ENCODE measurements at regions not wholly inside any gene's neighbourhood (a gene's known extent, or its start where the extent isn't known, plus 50 kb on each side); places are given as distances from the start of the nearest gene placed in this dataset.

DNA sequence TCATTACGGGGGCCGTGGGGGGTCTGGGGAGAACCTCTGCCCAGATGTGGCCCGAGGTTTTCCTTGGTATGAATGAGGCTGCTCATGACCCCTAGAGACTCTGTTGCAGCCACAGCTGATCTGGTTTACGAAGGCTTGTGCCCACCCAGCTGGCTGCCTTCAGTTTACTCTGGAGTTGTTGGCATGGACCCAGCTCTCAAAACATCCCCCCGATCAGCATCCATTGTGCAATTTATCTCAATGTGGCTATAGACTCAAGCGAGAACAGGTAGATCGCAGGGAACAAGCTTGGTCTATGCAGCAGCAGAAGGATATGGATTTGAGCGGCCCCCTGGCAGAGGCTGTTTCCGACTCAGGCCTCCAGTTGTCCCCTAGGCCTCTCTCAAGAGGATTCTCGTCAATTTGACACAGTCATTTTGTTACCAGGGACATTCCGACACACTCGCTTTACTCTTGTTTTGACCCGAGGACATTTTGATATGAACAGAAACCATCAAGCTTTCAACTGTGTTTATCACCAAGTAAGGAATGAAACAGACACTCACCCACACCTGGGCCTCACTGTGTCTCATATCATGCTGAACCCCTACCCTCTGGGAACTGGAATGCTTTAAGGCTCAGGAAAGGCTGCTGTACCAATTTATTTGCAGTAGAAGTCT is 161.5 kb downstream of the KATNAL1 start:
- Histone ChIP-seq H2AFZ (ENCODE audit: low read length) (no peak overlapping the region), H3K9ac (replicated peaks in 1 of 4; ENCODE audit: extremely low read depth in 1 of 4, low read depth in 3 of 4, low read length in 3 of 4) (no peak overlapping the region), H3K23ac (ENCODE audit: insufficient read length) (no peak overlapping the region), H2BK15ac (ENCODE audit: low read length) (no peak overlapping the region), H3K27me3 (replicated peaks in 1 of 4; ENCODE audit: control insufficient read depth in 3 of 4, extremely low read depth in 1 of 4, insufficient read depth in 3 of 4, low read length in 3 of 4) (no peaks in the 10 kb centered on the region), H2BK120ac (replicated peaks; ENCODE audit: low read depth, low read length) (no peak overlapping the region), H3K79me1 (ENCODE audit: low read depth, low read length) (no peaks in the 10 kb centered on the region), H4K20me1 (replicated peaks in 1 of 2; ENCODE audit: control insufficient read depth in 1 of 2, insufficient read depth in 2 of 2, low read length in 2 of 2) (no peaks in the 10 kb centered on the region), H3K4me1 (replicated peaks in 1 of 4; ENCODE audit: control insufficient read depth in 3 of 4, insufficient read depth in 4 of 4, low read length in 3 of 4) (no peaks in the 10 kb centered on the region), H2AK5ac (ENCODE audit: low read depth, low read length) (no peak overlapping the region), H3K56ac (replicated peaks; ENCODE audit: insufficient read length, low read depth, low read length) (no peak overlapping the region), H2BK12ac (ENCODE audit: low read depth, low read length) (no peak overlapping the region), H3K4me2 (ENCODE audit: insufficient read depth in 1 of 2, low read depth in 2 of 2, low read length in 2 of 2) (no peak overlapping the region), H4K91ac (replicated peaks; ENCODE audit: insufficient read length, low read length) (no peak overlapping the region), H3K9me3 (ENCODE audit: insufficient read depth in 2 of 2, low read depth in 1 of 2, low read length in 1 of 2) (no peaks in the 10 kb centered on the region), H4K8ac (ENCODE audit: extremely low read depth, insufficient read depth, low read length) (no peak overlapping the region), H3K27ac (ENCODE audit: low read depth, low read length) (no peak overlapping the region), H3K4ac (replicated peaks; ENCODE audit: insufficient read length, low read depth, low read length) (no peak overlapping the region), H3K18ac (ENCODE audit: extremely low read depth, low read length) (no peak overlapping the region), H3K36me3 (ENCODE audit: control insufficient read depth in 2 of 4, insufficient read depth in 4 of 4, low read length in 3 of 4) (no peaks in the 10 kb centered on the region), H4K5ac (ENCODE audit: insufficient read length, low read depth, low read length) (no peak overlapping the region), H3K4me3 (ENCODE audit: extremely low read depth in 1 of 4, insufficient read depth in 2 of 4, low read depth in 3 of 4, low read length in 4 of 4) (no peak overlapping the region), H2BK20ac (ENCODE audit: low read length) (no peak overlapping the region), H3K14ac (ENCODE audit: insufficient read length) (no peak overlapping the region), H3K79me2 (ENCODE audit: control insufficient read depth in 1 of 2, insufficient read depth in 2 of 2, low read length in 2 of 2) (no peaks in the 10 kb centered on the region), H2BK5ac (ENCODE audit: low read depth, low read length) (no peak overlapping the region), H3K23me2 (ENCODE audit: low read depth, low read length) (no peaks in the 10 kb centered on the region)
- CTCF ChIA-PET (ENCODE audit: partially characterized antibody): interaction anchor here (0.7 to 1.9 kb wide), 6 partner anchors 13 to 435 kb away, joined by 3 to 8 read pairs (median 3); no protein-coding TSS in a partner anchor
- FAIRE-seq: no peak
- POLR2A ChIA-PET (ENCODE audit: partially characterized antibody): no interaction called here
- TF ChIP-seq POLR2AphosphoS5 (IDR thresholded peaks at IDR 0.05; ENCODE audit: low read depth, low read length) (no peak), SP1 (IDR thresholded peaks at IDR 0.05; ENCODE audit: low read depth, low read length) (no peak), RFX5 (IDR thresholded peaks at IDR 0.05; ENCODE audit: borderline replicate concordance, low read depth, low read length) (no peak), BACH1 (IDR thresholded peaks at IDR 0.05; ENCODE audit: low read length) (no peak), POU5F1 (IDR thresholded peaks at IDR 0.05; ENCODE audit: low read depth, low read length) (no peak), TAF1 (IDR thresholded peaks at IDR 0.05; ENCODE audit: low read depth, low read length) (no peak)
- 94% methylated on average over 13 of the region's 13 CpGs; no CpG with 5 or more reads in 1 of the 2 experiments for WGBS, 2 experiments (ENCODE audit: extremely low coverage in 1 of 2, insufficient coverage in 1 of 2, insufficient read length in 1 of 2, insufficient replicate concordance in 2 of 2, low coverage in 1 of 2, low lambda C conversion rate in 2 of 2, missing lambda C conversion rate in 1 of 2)
- no peak for DNase-seq (ENCODE audit: low read depth in 1 of 2, low spot score in 2 of 2)
